ENCODE measurements at regions not wholly inside any gene's neighbourhood (a gene's known extent, or its start where the extent isn't known, plus 50 kb on each side); places are given as distances from the start of the nearest gene placed in this dataset.

DNA sequence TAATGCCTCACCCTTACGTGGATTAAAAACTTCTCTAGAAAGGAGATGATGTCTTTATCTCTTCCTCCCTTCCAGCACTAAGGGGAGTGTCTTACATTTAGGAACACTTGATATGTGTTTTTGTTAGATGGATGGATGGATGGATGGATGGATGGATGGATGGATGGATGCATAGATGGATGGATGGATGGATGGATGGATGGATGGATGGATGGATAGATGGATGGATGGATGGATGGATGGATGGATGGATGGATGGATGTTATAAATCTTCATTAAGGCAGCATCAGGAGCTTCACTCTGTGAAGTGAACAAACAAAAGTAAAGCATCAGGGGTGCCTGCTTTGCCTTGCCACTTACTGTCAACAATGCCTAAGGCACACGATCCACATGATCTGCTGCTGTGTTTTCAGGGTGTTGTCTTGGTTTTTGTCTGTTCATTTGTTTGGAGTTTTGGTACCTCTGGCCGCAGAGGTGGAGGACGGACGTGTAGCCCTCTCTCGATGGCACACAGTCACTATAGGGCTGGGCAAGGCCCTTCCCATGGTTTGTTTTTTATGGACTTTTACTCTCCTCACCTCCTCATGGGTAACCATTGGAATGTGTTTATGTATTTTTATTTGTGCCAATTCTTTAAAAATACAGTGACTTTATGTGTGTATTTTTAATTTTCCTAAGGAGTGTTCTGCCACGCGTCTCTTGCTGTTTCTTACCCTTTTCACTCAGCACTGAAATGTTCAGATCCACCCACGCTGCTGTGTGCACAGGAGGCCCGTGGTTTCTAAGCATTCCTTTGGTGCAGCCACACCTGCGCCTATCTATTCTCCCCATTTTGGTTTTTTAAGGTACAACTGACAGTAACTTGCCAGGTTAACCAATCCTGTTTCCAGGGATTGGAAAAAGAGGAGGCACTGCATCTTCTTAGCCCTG is 91.8 kb upstream of the ENPP6 start:
- TF ChIP-seq, protein P1, sequence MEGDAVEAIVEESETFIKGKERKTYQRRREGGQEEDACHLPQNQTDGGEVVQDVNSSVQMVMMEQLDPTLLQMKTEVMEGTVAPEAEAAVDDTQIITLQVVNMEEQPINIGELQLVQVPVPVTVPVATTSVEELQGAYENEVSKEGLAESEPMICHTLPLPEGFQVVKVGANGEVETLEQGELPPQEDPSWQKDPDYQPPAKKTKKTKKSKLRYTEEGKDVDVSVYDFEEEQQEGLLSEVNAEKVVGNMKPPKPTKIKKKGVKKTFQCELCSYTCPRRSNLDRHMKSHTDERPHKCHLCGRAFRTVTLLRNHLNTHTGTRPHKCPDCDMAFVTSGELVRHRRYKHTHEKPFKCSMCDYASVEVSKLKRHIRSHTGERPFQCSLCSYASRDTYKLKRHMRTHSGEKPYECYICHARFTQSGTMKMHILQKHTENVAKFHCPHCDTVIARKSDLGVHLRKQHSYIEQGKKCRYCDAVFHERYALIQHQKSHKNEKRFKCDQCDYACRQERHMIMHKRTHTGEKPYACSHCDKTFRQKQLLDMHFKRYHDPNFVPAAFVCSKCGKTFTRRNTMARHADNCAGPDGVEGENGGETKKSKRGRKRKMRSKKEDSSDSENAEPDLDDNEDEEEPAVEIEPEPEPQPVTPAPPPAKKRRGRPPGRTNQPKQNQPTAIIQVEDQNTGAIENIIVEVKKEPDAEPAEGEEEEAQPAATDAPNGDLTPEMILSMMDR (IDR thresholded peaks at IDR 0.05; ENCODE audit: borderline replicate concordance, control extremely low read depth, extremely low read depth, insufficient read depth, missing control alignments) = no peak
- in situ Hi-C loops (cut with MboI; ENCODE audit: low sequenced_read_pairs, unreplicated experiment) = no loop called here
- no peak for DNase-seq (ENCODE audit: low spot score)

DNA sequence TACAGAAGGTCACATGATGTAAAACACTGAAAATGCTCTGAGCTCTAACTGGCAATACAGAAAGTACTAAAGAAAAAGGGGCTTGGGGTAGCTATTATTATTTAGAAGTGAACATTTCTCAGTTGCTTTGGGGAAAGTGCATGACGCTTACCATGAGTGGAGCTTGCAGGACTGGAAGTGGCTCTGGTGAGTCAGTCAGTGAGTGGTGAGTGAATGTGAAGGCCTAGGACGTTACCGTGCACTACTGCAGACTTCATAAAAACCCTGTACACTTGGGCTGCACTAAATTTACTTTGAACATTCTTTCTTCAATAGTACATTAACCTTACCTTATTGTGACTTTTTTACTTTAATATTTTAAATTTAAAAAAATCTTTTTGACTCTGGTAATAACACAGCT is 89.3 kb upstream of the ENPP6 start:
- TF ChIP-seq, protein P1 (IDR thresholded peaks at IDR 0.05; ENCODE audit: borderline replicate concordance, control extremely low read depth, extremely low read depth, insufficient read depth, missing control alignments) = no peak
- in situ Hi-C loops (cut with MboI; ENCODE audit: low sequenced_read_pairs, unreplicated experiment) = no loop called here

DNA sequence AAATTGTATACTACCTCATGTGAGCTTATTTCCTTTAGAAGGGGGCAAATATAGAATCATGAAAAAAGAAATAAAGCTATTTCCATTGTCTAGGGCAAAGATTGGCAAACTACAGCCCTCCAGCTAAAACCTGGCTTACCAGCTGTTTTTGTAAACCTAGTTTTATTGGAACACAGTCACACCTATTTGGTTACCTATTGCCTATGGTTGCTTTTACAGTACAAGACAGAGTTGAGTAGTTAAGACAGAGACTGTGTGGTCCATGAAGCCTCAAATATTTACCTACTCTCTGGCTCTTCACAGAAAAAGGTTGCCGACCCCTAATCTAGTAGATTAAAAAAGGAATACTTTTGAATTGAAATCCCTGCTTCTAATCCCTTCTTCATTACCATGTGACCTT is 88.8 kb upstream of the ENPP6 start:
- TF ChIP-seq, protein P1 (IDR thresholded peaks at IDR 0.05; ENCODE audit: borderline replicate concordance, control extremely low read depth, extremely low read depth, insufficient read depth, missing control alignments) = no peak
- DNase-seq (ENCODE audit: low spot score) = no peak
- in situ Hi-C loops (cut with MboI; ENCODE audit: low sequenced_read_pairs, unreplicated experiment) = no loop called here

More for the DNA sequence above, 89.3 kb upstream of the ENPP6 start:
- no peak for DNase-seq (ENCODE audit: low spot score)

DNA sequence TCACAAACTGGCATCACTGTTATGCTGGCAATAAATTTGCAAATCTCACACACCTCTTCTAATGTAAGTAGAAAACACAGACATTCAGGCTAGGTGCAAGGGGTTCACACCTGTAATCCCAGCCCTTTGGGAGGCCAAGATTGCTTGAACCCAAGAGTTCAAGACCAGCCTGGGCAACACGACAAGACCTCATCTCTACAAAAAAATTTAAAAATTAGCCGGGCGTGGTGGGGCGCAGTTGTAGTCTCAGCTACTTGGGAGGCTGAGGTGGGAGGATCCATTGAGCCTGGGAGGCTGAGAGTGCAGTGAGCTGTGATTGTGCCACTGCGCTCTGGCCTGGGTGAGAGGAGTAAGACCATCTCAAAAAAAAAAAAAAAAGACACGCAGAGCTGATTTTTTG is 83.1 kb upstream of the ENPP6 start:
- in situ Hi-C loops (cut with MboI; ENCODE audit: low sequenced_read_pairs, unreplicated experiment) = no loop called here
- TF ChIP-seq, protein P1 (IDR thresholded peaks at IDR 0.05; ENCODE audit: borderline replicate concordance, control extremely low read depth, extremely low read depth, insufficient read depth, missing control alignments) = no peak

DNA sequence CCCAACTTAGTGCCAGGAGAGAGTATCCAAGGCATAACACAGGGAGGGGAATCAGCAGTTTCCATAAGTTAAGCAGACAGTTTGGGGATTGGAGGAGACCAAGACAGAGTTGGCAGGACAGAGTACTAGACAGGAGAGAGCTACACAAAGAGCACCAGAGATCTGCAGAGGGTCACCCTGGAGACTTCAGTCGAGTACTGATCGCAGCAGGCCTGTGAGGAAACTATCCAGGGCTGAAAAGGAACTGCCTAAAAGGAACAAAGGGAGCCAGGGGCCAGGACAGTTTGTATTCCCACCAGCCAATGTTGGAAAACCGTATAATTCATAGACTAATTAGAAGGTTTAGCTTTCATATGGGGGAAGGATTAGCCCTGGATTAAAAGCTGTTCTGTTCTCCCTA is 80.6 kb upstream of the ENPP6 start:
- no peak for DNase-seq (ENCODE audit: low spot score)
- TF ChIP-seq, protein P1 (IDR thresholded peaks at IDR 0.05; ENCODE audit: borderline replicate concordance, control extremely low read depth, extremely low read depth, insufficient read depth, missing control alignments) = no peak
- in situ Hi-C loops (cut with MboI; ENCODE audit: low sequenced_read_pairs, unreplicated experiment) = no loop called here

More for the DNA sequence above, 83.1 kb upstream of the ENPP6 start:
- no peak for DNase-seq (ENCODE audit: low spot score)

DNA sequence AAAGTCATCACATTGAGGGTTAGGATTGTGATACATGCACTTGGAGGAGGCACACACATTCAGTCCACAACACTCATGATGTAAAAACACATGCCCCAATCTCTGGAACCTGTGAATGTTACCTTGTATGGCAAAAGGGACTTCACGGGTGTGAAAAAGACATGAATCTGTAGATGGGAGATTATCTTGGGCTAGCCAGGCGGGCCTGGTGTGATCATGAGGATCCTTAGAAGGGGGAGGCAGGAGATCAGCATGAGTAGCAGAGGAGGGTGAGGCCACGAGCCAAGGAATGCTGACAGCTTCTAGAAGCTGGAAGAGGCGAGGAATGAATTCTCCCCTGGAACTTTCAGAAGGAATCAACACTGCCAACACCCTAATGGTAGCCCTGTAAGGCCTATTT is 77.5 kb upstream of the ENPP6 start:
- TF ChIP-seq, protein P1 (IDR thresholded peaks at IDR 0.05; ENCODE audit: borderline replicate concordance, control extremely low read depth, extremely low read depth, insufficient read depth, missing control alignments) = no peak
- DNase-seq (ENCODE audit: low spot score) = no peak
- in situ Hi-C loops (cut with MboI; ENCODE audit: low sequenced_read_pairs, unreplicated experiment) = no loop called here
